ENCODE measurements at regions not wholly inside any gene's neighbourhood (a gene's known extent, or its start where the extent isn't known, plus 50 kb on each side); places are given as distances from the start of the nearest gene placed in this dataset.

DNA sequence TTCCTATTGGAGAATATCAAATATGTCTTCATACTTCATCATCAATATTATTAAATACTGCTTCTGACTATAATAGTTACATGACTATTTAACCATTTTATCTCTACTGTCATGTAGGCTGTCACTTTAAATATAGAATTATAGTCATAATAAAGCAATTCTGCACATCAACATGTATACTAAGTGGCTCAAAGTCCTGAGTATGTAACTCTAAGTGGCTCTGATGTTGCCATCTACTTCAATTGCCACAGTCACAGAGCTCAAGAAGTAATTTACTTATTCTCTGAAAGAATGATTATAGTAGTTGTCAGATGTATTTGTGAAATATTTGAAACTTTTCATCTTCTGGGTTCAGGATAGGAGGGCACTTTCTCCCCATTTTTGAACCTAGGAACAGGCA is 202.3 kb downstream of the KITLG start:
- Mint-ChIP-seq H3K27me3 (ENCODE audit: low read depth) (no peaks in the 10 kb centered on the region), H3K4me3 (no peak overlapping the region), H3K4me1 (peaks cover 6% of the 10 kb centered on the region), H3K9me3 (peaks cover 12% of the 10 kb centered on the region), H3K27ac (no peak overlapping the region), H3K36me3 (no peaks in the 10 kb centered on the region)
- TF ChIP-seq, protein P1, sequence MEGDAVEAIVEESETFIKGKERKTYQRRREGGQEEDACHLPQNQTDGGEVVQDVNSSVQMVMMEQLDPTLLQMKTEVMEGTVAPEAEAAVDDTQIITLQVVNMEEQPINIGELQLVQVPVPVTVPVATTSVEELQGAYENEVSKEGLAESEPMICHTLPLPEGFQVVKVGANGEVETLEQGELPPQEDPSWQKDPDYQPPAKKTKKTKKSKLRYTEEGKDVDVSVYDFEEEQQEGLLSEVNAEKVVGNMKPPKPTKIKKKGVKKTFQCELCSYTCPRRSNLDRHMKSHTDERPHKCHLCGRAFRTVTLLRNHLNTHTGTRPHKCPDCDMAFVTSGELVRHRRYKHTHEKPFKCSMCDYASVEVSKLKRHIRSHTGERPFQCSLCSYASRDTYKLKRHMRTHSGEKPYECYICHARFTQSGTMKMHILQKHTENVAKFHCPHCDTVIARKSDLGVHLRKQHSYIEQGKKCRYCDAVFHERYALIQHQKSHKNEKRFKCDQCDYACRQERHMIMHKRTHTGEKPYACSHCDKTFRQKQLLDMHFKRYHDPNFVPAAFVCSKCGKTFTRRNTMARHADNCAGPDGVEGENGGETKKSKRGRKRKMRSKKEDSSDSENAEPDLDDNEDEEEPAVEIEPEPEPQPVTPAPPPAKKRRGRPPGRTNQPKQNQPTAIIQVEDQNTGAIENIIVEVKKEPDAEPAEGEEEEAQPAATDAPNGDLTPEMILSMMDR (IDR thresholded peaks at IDR 0.05; ENCODE audit: unreplicated experiment): no peak
- DNase-seq (ENCODE audit: low spot score in 2 of 2, unreplicated experiment in 2 of 2): no peak

DNA sequence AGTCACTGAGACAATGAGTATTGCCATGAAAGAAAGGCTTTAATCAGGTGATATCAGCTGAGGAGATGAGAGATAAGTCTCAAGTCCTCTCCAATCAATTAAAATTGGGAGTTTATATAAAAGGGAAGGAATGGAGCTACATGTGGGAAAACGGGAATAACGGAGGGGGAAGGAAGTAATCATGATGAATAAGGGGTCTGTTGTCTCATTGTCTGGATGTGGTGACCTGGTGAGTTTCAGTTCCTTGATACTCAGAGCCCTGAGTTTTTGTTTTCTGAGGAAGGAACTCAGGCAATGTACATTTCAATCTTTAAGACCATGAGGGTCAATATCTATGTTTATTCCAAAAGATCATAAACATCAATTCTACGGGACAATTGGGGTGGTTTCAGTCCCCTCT is 198.8 kb downstream of the KITLG start:
- no peak overlapping the region for H3K4me3 Mint-ChIP-seq
- H3K36me3 Mint-ChIP-seq: peaks cover 2% of the 10 kb centered on the region
- no peak overlapping the region for H3K27ac Mint-ChIP-seq
- DNase-seq (ENCODE audit: low spot score in 2 of 2, unreplicated experiment in 2 of 2): no peak
- H3K4me1 Mint-ChIP-seq: peaks cover 6% of the 10 kb centered on the region
- H3K27me3 Mint-ChIP-seq (ENCODE audit: low read depth): no peaks in the 10 kb centered on the region
- TF ChIP-seq, protein P1 (IDR thresholded peaks at IDR 0.05; ENCODE audit: unreplicated experiment): no peak
- H3K9me3 Mint-ChIP-seq: peaks cover 21% of the 10 kb centered on the region

DNA sequence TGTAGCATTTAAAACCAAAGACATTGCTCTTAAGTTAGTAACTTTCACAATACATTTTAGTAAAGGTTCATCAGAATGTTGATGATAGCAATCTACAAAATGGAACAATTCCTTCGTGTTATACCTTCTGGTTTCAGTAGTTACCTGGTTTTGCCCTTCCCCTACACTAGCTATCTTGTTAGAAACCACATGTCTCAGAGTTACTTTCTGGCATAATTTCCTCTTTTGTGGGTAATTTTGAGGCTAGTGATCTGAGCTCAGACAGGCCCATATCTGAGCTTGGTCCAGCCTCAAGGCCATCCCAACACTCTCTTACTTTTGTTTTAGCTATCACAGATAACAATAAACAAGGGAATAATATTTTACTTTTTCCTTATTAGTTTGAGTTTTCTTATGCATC is 196.9 kb downstream of the KITLG start:
- Mint-ChIP-seq H3K36me3 (peaks cover 2% of the 10 kb centered on the region), H3K27ac (no peak overlapping the region), H3K27me3 (ENCODE audit: low read depth) (no peaks in the 10 kb centered on the region), H3K4me3 (no peak overlapping the region), H3K9me3 (peaks cover 21% of the 10 kb centered on the region), H3K4me1 (peaks cover 5% of the 10 kb centered on the region)
- DNase-seq (ENCODE audit: low spot score in 2 of 2, unreplicated experiment in 2 of 2): no peak
- TF ChIP-seq, protein P1 (IDR thresholded peaks at IDR 0.05; ENCODE audit: unreplicated experiment): no peak

DNA sequence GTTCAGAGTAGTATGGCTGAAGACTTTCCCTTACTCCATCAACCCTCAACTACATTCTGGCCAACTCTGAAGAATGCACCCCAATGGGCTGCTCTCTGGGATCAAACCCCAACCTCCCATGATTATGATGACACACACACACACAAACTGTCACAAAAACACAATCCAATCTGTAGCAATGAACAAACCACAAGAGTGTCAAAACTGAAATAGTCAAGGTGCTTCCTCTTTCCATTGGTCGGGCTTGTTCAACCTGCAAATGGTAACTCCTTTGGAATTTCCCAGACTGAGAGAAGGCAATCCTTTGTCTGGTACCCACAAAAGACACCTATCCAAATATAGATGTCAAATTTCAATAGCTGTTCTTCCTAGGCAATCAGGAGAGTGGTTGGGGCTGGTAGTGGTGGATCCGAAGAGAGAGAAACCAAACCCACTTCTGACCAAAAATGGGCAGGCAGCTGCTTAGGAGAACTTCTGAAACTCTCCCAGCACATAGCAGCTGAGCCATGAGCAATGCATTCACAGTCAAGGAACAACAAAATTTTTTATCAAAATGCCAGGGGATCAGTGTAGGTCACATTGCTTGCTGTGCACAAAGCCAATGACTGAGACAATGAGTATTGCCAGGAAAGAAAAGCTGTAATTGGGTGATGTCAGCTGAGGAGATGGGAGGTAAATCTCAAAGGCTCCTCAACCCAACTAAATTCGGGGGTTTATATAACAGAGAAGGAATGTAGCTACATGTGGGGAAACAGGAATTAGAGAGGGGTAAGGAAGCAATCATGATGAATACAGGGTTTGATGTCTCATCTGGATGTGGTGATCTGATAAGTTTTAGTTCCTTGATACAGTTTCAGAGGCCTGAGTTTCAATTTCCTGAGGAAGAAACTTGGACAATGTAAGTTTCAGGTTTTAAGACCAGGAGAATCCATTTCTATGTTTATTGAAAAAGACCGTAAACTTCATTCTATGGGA is 191.4 kb downstream of the KITLG start:
- DNase-seq (ENCODE audit: low spot score in 2 of 2, unreplicated experiment in 2 of 2): no peak
- Mint-ChIP-seq H3K27ac (no peak overlapping the region), H3K4me1 (peaks cover 11% of the 10 kb centered on the region), H3K27me3 (ENCODE audit: low read depth) (no peaks in the 10 kb centered on the region), H3K36me3 (peaks cover 6% of the 10 kb centered on the region), H3K9me3 (peaks cover 8% of the 10 kb centered on the region), H3K4me3 (no peak overlapping the region)
- TF ChIP-seq, protein P1 (IDR thresholded peaks at IDR 0.05; ENCODE audit: unreplicated experiment): no peak

DNA sequence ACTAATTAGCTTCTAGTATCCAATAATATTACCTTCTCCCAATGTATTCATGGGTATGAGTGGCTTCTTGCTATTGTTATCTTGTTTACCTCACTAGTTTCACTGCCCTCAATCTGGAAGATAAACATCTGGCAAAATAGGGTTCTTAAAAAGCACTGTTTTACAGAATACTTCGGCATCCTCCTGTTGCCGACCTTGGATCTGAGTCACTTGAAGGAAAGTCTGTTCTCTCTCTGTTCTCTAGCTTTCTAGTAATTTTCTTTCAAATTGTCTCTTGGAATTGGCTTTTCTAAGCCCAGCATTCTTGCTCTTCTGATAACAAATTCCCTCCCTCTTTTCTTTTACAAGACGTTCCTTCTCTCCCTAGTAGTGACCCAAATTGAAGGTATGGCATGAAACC is 189.5 kb downstream of the KITLG start:
- Mint-ChIP-seq H3K27ac (no peak overlapping the region), H3K27me3 (ENCODE audit: low read depth) (no peaks in the 10 kb centered on the region), H3K4me3 (no peak overlapping the region), H3K9me3 (peaks cover 19% of the 10 kb centered on the region), H3K36me3 (peaks cover 4% of the 10 kb centered on the region), H3K4me1 (peaks cover 11% of the 10 kb centered on the region)
- TF ChIP-seq, protein P1 (IDR thresholded peaks at IDR 0.05; ENCODE audit: unreplicated experiment): no peak
- DNase-seq (ENCODE audit: low spot score in 2 of 2, unreplicated experiment in 2 of 2): no peak
